ENCODE measurements at regions not wholly inside any gene's neighbourhood (a gene's known extent, or its start where the extent isn't known, plus 50 kb on each side); places are given as distances from the start of the nearest gene placed in this dataset.

DNA sequence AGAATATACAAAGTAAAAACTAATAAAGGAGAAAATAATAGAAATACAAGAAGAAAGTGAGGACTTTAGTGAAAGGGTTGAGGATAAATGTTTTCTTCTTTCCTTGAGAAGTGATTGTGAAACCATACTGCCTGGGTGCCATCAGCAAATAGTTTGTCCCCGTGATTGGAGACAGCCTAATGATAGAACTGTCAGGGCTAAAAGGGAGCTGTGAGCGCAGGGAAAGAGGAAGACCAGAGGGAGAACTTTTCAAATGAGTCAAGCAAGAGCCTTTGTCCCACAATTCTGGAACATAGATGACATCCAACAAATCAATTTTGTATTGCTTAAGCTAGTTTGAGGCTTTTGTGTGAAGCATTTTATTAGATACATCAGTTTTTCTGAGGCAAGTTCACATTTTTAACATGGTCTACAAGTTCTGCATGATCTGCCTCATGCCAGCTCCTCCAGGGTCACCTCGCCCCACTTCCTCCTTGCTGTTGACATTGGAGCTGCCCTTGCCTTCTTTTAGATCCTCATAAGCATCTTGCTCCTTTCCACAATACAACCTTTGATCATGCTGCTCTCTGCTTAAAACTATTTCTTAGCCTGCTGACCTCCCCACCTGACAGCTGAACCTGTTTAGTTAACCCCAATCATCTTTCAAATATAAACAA is 213.4 kb upstream of the REG3G start:
- Histone ChIP-seq H3K36me3 (ENCODE audit: control insufficient read depth, insufficient read depth, low read length) (no peaks in the 10 kb centered on the region), H3K4me1 (ENCODE audit: control insufficient read depth, extremely low read depth, insufficient read depth, low read length) (no peaks in the 10 kb centered on the region), H3K4me2 (ENCODE audit: extremely low read depth, insufficient read depth, low read length) (no peak overlapping the region), H3K27me3 (ENCODE audit: control insufficient read depth, insufficient read depth, low read length) (no peaks in the 10 kb centered on the region), H3K9me3 (ENCODE audit: control insufficient read depth, insufficient read depth, low read depth, low read length) (no peaks in the 10 kb centered on the region), H4K20me1 (ENCODE audit: control insufficient read depth, extremely low read depth, insufficient read depth, low read length) (no peaks in the 10 kb centered on the region), H3K79me2 (ENCODE audit: control insufficient read depth, insufficient read depth, low read length) (no peaks in the 10 kb centered on the region), H2AFZ (ENCODE audit: low read length) (no peak overlapping the region), H3K4me3 (replicated peaks in 1 of 4; ENCODE audit: control extremely low read depth in 1 of 4, insufficient read depth in 1 of 4, low read depth in 3 of 4, low read length in 4 of 4) (no peak overlapping the region), H3K9ac (ENCODE audit: insufficient read depth, low read length) (no peak overlapping the region), H3K27ac (ENCODE audit: insufficient read depth, low read length) (no peak overlapping the region)
- TF ChIP-seq, protein P1, sequence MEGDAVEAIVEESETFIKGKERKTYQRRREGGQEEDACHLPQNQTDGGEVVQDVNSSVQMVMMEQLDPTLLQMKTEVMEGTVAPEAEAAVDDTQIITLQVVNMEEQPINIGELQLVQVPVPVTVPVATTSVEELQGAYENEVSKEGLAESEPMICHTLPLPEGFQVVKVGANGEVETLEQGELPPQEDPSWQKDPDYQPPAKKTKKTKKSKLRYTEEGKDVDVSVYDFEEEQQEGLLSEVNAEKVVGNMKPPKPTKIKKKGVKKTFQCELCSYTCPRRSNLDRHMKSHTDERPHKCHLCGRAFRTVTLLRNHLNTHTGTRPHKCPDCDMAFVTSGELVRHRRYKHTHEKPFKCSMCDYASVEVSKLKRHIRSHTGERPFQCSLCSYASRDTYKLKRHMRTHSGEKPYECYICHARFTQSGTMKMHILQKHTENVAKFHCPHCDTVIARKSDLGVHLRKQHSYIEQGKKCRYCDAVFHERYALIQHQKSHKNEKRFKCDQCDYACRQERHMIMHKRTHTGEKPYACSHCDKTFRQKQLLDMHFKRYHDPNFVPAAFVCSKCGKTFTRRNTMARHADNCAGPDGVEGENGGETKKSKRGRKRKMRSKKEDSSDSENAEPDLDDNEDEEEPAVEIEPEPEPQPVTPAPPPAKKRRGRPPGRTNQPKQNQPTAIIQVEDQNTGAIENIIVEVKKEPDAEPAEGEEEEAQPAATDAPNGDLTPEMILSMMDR (conservative IDR thresholded peaks at IDR 0.05 in 1 of 2, IDR thresholded peaks at IDR 0.05 in 1 of 2; ENCODE audit: low read depth in 1 of 2, low read length in 2 of 2), result no peak
- TF ChIP-seq EZH2 (IDR thresholded peaks at IDR 0.05; ENCODE audit: low read length, missing control alignments), result no peak
- DNase-seq (ENCODE audit: low read depth in 2 of 2), result no peak

DNA sequence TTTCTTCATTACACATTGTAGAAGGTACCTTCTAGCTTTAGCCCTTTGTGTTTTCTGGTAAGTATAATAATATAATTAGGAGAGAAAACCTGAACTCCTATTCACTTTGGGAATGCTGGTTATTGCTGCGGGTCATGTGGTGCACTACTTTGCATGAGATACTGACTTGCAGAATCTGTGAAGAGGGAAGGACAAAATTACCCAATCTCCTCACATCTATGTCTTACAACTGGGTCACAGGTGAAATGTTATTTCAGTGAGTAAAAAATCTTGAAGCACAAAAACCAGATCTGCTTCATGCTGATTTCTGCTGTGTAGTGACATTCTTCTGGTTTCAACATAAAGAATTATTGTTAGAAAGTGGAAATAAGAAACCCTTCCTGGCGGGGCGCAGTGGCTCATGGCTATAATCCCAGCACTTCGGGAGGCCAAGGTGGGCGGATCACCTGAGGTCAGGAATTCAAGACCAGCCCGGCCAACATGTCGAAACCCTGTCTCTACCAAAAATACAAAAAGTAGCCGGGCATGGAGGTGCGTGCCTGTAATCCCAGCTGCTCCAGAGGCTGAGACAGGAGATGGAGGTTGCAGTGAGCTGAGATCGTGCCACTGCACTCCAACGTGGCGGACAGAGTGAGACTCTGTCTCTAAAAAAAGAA is 211.0 kb upstream of the REG3G start:
- Histone ChIP-seq H3K4me3 (replicated peaks in 1 of 4; ENCODE audit: control extremely low read depth in 1 of 4, insufficient read depth in 1 of 4, low read depth in 3 of 4, low read length in 4 of 4) (no peak overlapping the region), H3K27me3 (ENCODE audit: control insufficient read depth, insufficient read depth, low read length) (no peaks in the 10 kb centered on the region), H3K9ac (ENCODE audit: insufficient read depth, low read length) (no peak overlapping the region), H3K9me3 (ENCODE audit: control insufficient read depth, insufficient read depth, low read depth, low read length) (no peaks in the 10 kb centered on the region), H3K4me1 (ENCODE audit: control insufficient read depth, extremely low read depth, insufficient read depth, low read length) (no peaks in the 10 kb centered on the region), H2AFZ (ENCODE audit: low read length) (no peak overlapping the region), H3K27ac (ENCODE audit: insufficient read depth, low read length) (no peak overlapping the region), H4K20me1 (ENCODE audit: control insufficient read depth, extremely low read depth, insufficient read depth, low read length) (no peaks in the 10 kb centered on the region), H3K4me2 (ENCODE audit: extremely low read depth, insufficient read depth, low read length) (no peak overlapping the region), H3K79me2 (ENCODE audit: control insufficient read depth, insufficient read depth, low read length) (no peaks in the 10 kb centered on the region), H3K36me3 (ENCODE audit: control insufficient read depth, insufficient read depth, low read length) (no peaks in the 10 kb centered on the region)
- no peak for DNase-seq (ENCODE audit: low read depth in 2 of 2)
- TF ChIP-seq, protein P1 (conservative IDR thresholded peaks at IDR 0.05 in 1 of 2, IDR thresholded peaks at IDR 0.05 in 1 of 2; ENCODE audit: low read depth in 1 of 2, low read length in 2 of 2), result no peak
- TF ChIP-seq EZH2 (IDR thresholded peaks at IDR 0.05; ENCODE audit: low read length, missing control alignments), result no peak

DNA sequence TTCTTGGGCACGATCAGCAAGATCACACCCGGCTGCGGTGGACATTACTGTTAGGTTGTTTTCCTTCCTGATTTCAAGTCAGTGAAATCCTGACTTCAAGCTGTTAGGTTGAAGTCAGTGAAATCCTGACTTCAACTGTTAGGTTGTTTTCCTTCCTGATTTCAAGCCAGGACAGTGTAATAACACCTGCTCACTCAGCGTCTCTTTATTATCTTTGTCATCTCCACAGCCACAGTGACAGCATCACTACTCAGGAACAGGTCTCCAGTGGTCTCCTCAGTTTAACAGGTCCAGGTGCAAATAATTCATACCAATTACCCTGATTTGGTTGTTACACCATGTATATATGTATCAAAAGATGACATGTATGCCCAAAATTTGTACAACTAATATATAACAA is 208.1 kb upstream of the REG3G start:
- Histone ChIP-seq H2AFZ (ENCODE audit: low read length) (no peak overlapping the region), H3K9ac (ENCODE audit: insufficient read depth, low read length) (no peak overlapping the region), H3K4me1 (ENCODE audit: control insufficient read depth, extremely low read depth, insufficient read depth, low read length) (no peaks in the 10 kb centered on the region), H4K20me1 (ENCODE audit: control insufficient read depth, extremely low read depth, insufficient read depth, low read length) (no peaks in the 10 kb centered on the region), H3K27ac (ENCODE audit: insufficient read depth, low read length) (no peak overlapping the region), H3K4me3 (replicated peaks in 1 of 4; ENCODE audit: control extremely low read depth in 1 of 4, insufficient read depth in 1 of 4, low read depth in 3 of 4, low read length in 4 of 4) (no peak overlapping the region), H3K27me3 (ENCODE audit: control insufficient read depth, insufficient read depth, low read length) (no peaks in the 10 kb centered on the region), H3K36me3 (ENCODE audit: control insufficient read depth, insufficient read depth, low read length) (no peaks in the 10 kb centered on the region), H3K79me2 (ENCODE audit: control insufficient read depth, insufficient read depth, low read length) (no peaks in the 10 kb centered on the region), H3K9me3 (ENCODE audit: control insufficient read depth, insufficient read depth, low read depth, low read length) (no peaks in the 10 kb centered on the region), H3K4me2 (ENCODE audit: extremely low read depth, insufficient read depth, low read length) (no peak overlapping the region)
- no peak for DNase-seq (ENCODE audit: low read depth in 2 of 2)
- TF ChIP-seq, protein P1 (conservative IDR thresholded peaks at IDR 0.05 in 1 of 2, IDR thresholded peaks at IDR 0.05 in 1 of 2; ENCODE audit: low read depth in 1 of 2, low read length in 2 of 2), result no peak
- TF ChIP-seq EZH2 (IDR thresholded peaks at IDR 0.05; ENCODE audit: low read length, missing control alignments), result no peak
